Esophagus muscularis mucosa (tissue), 3 donors: ENCODE measurements at regions not wholly inside any gene's neighbourhood (a gene's known extent, or its start where the extent isn't known, plus 50 kb on each side); places are given as distances from the start of the nearest gene placed in this dataset.

Experiments
- POLR2A ChIP-seq: fragments of 450-650 bp; IDR thresholded peaks from one replicate; pipeline ENCODE4 v1.6.1; 2017; ENCODE audit warnings: antibody characterized with exemption, moderate library complexity, mild to moderate bottlenecking, low read depth
- POLR2AphosphoS5 ChIP-seq, 2 donors: sonication (generic); formaldehyde crosslinking; IDR thresholded peaks; one replicate each; pipeline ENCODE4 v1.6.1; 2017; ENCODE audit warnings: antibody characterized with exemption in 2 of 2
- TF ChIP-seq, protein P1 (sequence below), 3 experiments: fragments of 200-600 bp in 2 of 3; fragments of 450-650 bp in 1 of 3; sonication (generic) in 2 of 3; IDR thresholded peaks; one replicate each; pipeline ENCODE4 v1.5.1; 2017 to 2019; ENCODE audit warnings: antibody characterized with exemption in 3 of 3, mild to moderate bottlenecking in 2 of 3, moderate library complexity in 1 of 3

DNA sequence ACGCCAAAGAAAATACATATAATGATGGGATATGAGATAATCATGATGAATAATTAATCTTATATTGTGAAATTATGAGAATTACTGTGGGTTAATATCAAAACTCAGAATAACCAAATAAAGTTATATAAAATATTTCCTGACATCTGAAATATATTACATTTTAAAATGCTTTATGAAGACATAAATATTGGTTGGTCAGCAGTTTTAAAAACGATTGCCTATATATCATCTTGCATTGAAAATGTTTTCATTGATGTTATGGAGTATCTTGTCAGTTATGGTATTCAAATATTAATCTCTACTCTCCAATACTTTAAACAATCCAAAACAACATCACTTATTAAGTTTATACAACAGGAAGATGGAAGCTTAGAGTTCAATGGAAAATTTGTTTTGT is 228.1 kb upstream of the FERD3L start:
- TF ChIP-seq, protein P1, sequence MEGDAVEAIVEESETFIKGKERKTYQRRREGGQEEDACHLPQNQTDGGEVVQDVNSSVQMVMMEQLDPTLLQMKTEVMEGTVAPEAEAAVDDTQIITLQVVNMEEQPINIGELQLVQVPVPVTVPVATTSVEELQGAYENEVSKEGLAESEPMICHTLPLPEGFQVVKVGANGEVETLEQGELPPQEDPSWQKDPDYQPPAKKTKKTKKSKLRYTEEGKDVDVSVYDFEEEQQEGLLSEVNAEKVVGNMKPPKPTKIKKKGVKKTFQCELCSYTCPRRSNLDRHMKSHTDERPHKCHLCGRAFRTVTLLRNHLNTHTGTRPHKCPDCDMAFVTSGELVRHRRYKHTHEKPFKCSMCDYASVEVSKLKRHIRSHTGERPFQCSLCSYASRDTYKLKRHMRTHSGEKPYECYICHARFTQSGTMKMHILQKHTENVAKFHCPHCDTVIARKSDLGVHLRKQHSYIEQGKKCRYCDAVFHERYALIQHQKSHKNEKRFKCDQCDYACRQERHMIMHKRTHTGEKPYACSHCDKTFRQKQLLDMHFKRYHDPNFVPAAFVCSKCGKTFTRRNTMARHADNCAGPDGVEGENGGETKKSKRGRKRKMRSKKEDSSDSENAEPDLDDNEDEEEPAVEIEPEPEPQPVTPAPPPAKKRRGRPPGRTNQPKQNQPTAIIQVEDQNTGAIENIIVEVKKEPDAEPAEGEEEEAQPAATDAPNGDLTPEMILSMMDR (IDR thresholded peaks at IDR 0.05): no peak
- TF ChIP-seq POLR2AphosphoS5 (IDR thresholded peaks at IDR 0.05): no peak
- TF ChIP-seq POLR2A: no peak
